H1 (cell line): ENCODE measurements at regions not wholly inside any gene's neighbourhood (a gene's known extent, or its start where the extent isn't known, plus 50 kb on each side); places are given as distances from the start of the nearest gene placed in this dataset.
A peak's percentile ranks its signal among the peaks of the same experiment; 100 is the strongest.

Experiments used
- CTCF ChIA-PET: fragments of 300-600 bp; sonication (Branson Sonifier 250); formaldehyde crosslinking; loops from one replicate; lab custom pipeline; 2021; ENCODE audit not compliant: partially characterized antibody; lab: Charles Lee
- POLR2A ChIA-PET: fragments of 300-600 bp; sonication (Branson Sonifier 250); formaldehyde crosslinking; loops from one replicate; lab custom pipeline; 2021; ENCODE audit warnings: inconsistent platforms; ENCODE audit not compliant: partially characterized antibody; lab: Charles Lee
- DNase-seq, 2 experiments: peaks; one replicate each; pipeline versions ENCODE4 v3.0.0 to v3.0.0-alpha.2; 2010 to 2022; ENCODE audit warnings: low spot score in 2 of 2, low read depth in 1 of 2, mixed read lengths in 1 of 2
- FAIRE-seq: peaks from 2 replicates; lab custom pipeline; 2011; peaks lifted over from hg19 to GRCh38; lab: Jason Lieb, UNC
- H2AFZ ChIP-seq: 2 replicates; pipeline ENCODE4 v1.8.1; 2012; ENCODE audit warnings: low read length, inconsistent platforms
- H2AK5ac ChIP-seq: 2 replicates; pipeline ENCODE4 v1.6.1; 2013; ENCODE audit warnings: low read depth, low read length
- H2BK120ac ChIP-seq: replicated peaks from 2 replicates; pipeline ENCODE3; 2013; ENCODE audit warnings: low read depth, low read length, inconsistent platforms
- H2BK12ac ChIP-seq: 2 replicates; pipeline ENCODE4 v1.6.1; 2013; ENCODE audit warnings: low read depth, low read length
- H2BK15ac ChIP-seq: 2 replicates; pipeline ENCODE4 v1.6.1; 2013; ENCODE audit warnings: low read length
- H2BK20ac ChIP-seq: 2 replicates; pipeline ENCODE4 v1.6.1; 2013; ENCODE audit warnings: low read length
- H2BK5ac ChIP-seq: 2 replicates; pipeline ENCODE4 v1.6.1; 2013; ENCODE audit warnings: low read depth, low read length
- H3K14ac ChIP-seq: 2 replicates; pipeline ENCODE4 v1.6.1; 2013; ENCODE audit warnings: inconsistent platforms; ENCODE audit not compliant: insufficient read length
- H3K18ac ChIP-seq: 2 replicates; pipeline ENCODE4 v1.6.1; 2013; ENCODE audit warnings: low read length; ENCODE audit errors: extremely low read depth
- H3K23ac ChIP-seq: 2 replicates; pipeline ENCODE4 v1.6.1; 2013; ENCODE audit warnings: inconsistent platforms; ENCODE audit not compliant: insufficient read length
- H3K23me2 ChIP-seq: 2 replicates; pipeline ENCODE4 v1.6.1; 2013; ENCODE audit warnings: low read depth, low read length
- H3K27ac ChIP-seq: 2 replicates; pipeline ENCODE4 v1.6.1; 2011; ENCODE audit warnings: low read depth, low read length, inconsistent platforms
- H3K27me3 ChIP-seq, 4 experiments: replicated peaks in 1 of 4; 1 replicate in 1 of 4; 2 replicates in 3 of 4; pipeline versions ENCODE4 v1.6.1 to v1.8.1; 2011 to 2013; ENCODE audit warnings: low read length in 3 of 4, mild to moderate bottlenecking in 3 of 4, inconsistent platforms in 2 of 4, mixed read lengths in 2 of 4, moderate library complexity in 1 of 4; ENCODE audit not compliant: control insufficient read depth in 3 of 4, insufficient read depth in 3 of 4; ENCODE audit errors: extremely low read depth in 1 of 4
- H3K36me3 ChIP-seq, 4 experiments: 2 replicates each; pipeline versions ENCODE4 v1.6.1 to v1.8.1; 2011 to 2013; ENCODE audit warnings: mild to moderate bottlenecking in 4 of 4, low read length in 3 of 4, moderate library complexity in 2 of 4, control low read depth in 1 of 4, inconsistent platforms in 1 of 4; ENCODE audit not compliant: insufficient read depth in 4 of 4, control insufficient read depth in 2 of 4
- H3K4ac ChIP-seq: replicated peaks from 2 replicates; pipeline ENCODE3; 2013; ENCODE audit warnings: low read length, low read depth, mixed read lengths, inconsistent platforms; ENCODE audit not compliant: insufficient read length
- H3K4me1 ChIP-seq, 4 experiments: replicated peaks in 1 of 4; 1 replicate in 1 of 4; 2 replicates in 3 of 4; pipeline versions ENCODE4 v1.6.1 to v1.8.1; 2011 to 2013; ENCODE audit warnings: low read length in 3 of 4, inconsistent platforms in 2 of 4, mixed read lengths in 1 of 4; ENCODE audit not compliant: insufficient read depth in 4 of 4, control insufficient read depth in 3 of 4
- H3K4me2 ChIP-seq, 2 experiments: 2 replicates each; pipeline versions ENCODE4 v1.6.1 to v1.8.1; 2011 to 2013; ENCODE audit warnings: low read depth in 2 of 2, low read length in 2 of 2, control low read depth in 1 of 2, inconsistent platforms in 1 of 2, mild to moderate bottlenecking in 1 of 2; ENCODE audit not compliant: insufficient read depth in 1 of 2
- H3K4me3 ChIP-seq, 4 experiments: fragments of 200-600, 300-600 bp in 1 of 4; sonication (generic), shearing (Covaris generic), sonication (Bioruptor Twin) in 1 of 4; 2 replicates each; pipeline versions ENCODE4 v1.5.1 to v1.8.1; 2011 to 2016; ENCODE audit warnings: low read length in 4 of 4, low read depth in 3 of 4, control low read depth in 2 of 4, inconsistent platforms in 2 of 4, mild to moderate bottlenecking in 2 of 4, mixed read lengths in 1 of 4, moderate library complexity in 1 of 4; ENCODE audit not compliant: insufficient read depth in 2 of 4; ENCODE audit errors: extremely low read depth in 1 of 4
- H3K56ac ChIP-seq: replicated peaks from 2 replicates; pipeline ENCODE3; 2013; ENCODE audit warnings: low read depth, mild to moderate bottlenecking, mixed read lengths, low read length, inconsistent platforms; ENCODE audit not compliant: insufficient read length
- H3K79me1 ChIP-seq: 2 replicates; pipeline ENCODE4 v1.6.1; 2013; ENCODE audit warnings: low read depth, low read length, control low read depth
- H3K79me2 ChIP-seq, 2 experiments: 2 replicates each; pipeline versions ENCODE4 v1.6.1 to v1.8.1; 2012 to 2013; ENCODE audit warnings: low read length in 2 of 2, mild to moderate bottlenecking in 2 of 2, inconsistent platforms in 1 of 2; ENCODE audit not compliant: insufficient read depth in 2 of 2, control insufficient read depth in 1 of 2
- H3K9ac ChIP-seq, 4 experiments: replicated peaks in 1 of 4; 1 replicate in 1 of 4; 2 replicates in 3 of 4; pipeline versions ENCODE4 v1.6.1 to v1.8.1; 2011 to 2013; ENCODE audit warnings: low read depth in 3 of 4, low read length in 3 of 4, control low read depth in 2 of 4, mild to moderate bottlenecking in 2 of 4, moderate library complexity in 2 of 4, inconsistent platforms in 1 of 4; ENCODE audit errors: extremely low read depth in 1 of 4
- H3K9me3 ChIP-seq, 2 experiments: 2 replicates each; pipeline versions ENCODE4 v1.6.1 to v1.8.1; 2012 to 2013; ENCODE audit warnings: mild to moderate bottlenecking in 2 of 2, moderate library complexity in 2 of 2, control low read depth in 1 of 2, inconsistent platforms in 1 of 2, low read depth in 1 of 2, low read length in 1 of 2, mixed read lengths in 1 of 2; ENCODE audit not compliant: insufficient read depth in 2 of 2
- H4K20me1 ChIP-seq, 2 experiments: replicated peaks in 1 of 2; 2 replicates each; pipeline versions ENCODE3 to v1.8.1; 2011 to 2013; ENCODE audit warnings: inconsistent platforms in 2 of 2, low read length in 2 of 2, mild to moderate bottlenecking in 1 of 2; ENCODE audit not compliant: insufficient read depth in 2 of 2, control insufficient read depth in 1 of 2
- H4K5ac ChIP-seq: 2 replicates; pipeline ENCODE4 v1.6.1; 2013; ENCODE audit warnings: low read length, low read depth, mixed read lengths, inconsistent platforms; ENCODE audit not compliant: insufficient read length
- H4K8ac ChIP-seq: 2 replicates; pipeline ENCODE4 v1.8.0; 2013; ENCODE audit warnings: mild to moderate bottlenecking, moderate library complexity, low read length, inconsistent platforms; ENCODE audit not compliant: insufficient read depth; ENCODE audit errors: extremely low read depth
- H4K91ac ChIP-seq: replicated peaks from 2 replicates; pipeline ENCODE3; 2013; ENCODE audit warnings: low read length, mixed read lengths, inconsistent platforms; ENCODE audit not compliant: insufficient read length
- ASH2L ChIP-seq: fragments of 200-600, 300-600 bp; sonication (generic); IDR thresholded peaks from one replicate; pipeline ENCODE4 v1.7.1; 2017; ENCODE audit warnings: low read length
- NANOG ChIP-seq: IDR thresholded peaks from 2 replicates; pipeline ENCODE4 v1.6.1; 2011; ENCODE audit warnings: low read length, low read depth, mild to moderate bottlenecking, inconsistent platforms; ENCODE audit not compliant: insufficient read depth, poor library complexity, severe bottlenecking
- NRF1 ChIP-seq: IDR thresholded peaks from 2 replicates; pipeline ENCODE4 v1.6.1; 2011; ENCODE audit warnings: mild to moderate bottlenecking, low read depth, low read length, improper control_type of control experiment
- POU5F1 ChIP-seq: IDR thresholded peaks from 2 replicates; pipeline ENCODE4 v1.6.1; 2011; ENCODE audit warnings: low read depth, mild to moderate bottlenecking, low read length, moderate library complexity
- ZNF274 ChIP-seq: IDR thresholded peaks from 2 replicates; pipeline ENCODE4 v1.7.0; 2012; ENCODE audit warnings: low read length, borderline replicate concordance; ENCODE audit errors: extremely low read depth
- WGBS, 2 experiments: shearing (Covaris generic) in 1 of 2; methylation state at CpG; one replicate each; pipeline versions ENCODE4 v1.1.6 to v1.1.7; 2013 to 2015; ENCODE audit warnings: low lambda C conversion rate in 2 of 2, mixed read lengths in 2 of 2, inconsistent platforms in 1 of 2, low coverage in 1 of 2, missing lambda C conversion rate in 1 of 2; ENCODE audit not compliant: insufficient replicate concordance in 2 of 2, insufficient coverage in 1 of 2, insufficient read length in 1 of 2; ENCODE audit errors: extremely low coverage in 1 of 2, missing lambda C conversion rate in 1 of 2; 5-methylcytosine and 5-hydroxymethylcytosine counted together

GRCh38 chr18:34039611-34040010 is 185.1 kb downstream of the NOL4 start:
- ChIA-PET POLR2A (no interaction called here), CTCF (no interaction called here)
- no peak overlapping the region for H3K23ac ChIP-seq
- H3K4me2 ChIP-seq, result no peak overlapping the region
- H2BK15ac ChIP-seq, result no peak overlapping the region
- H3K79me2 ChIP-seq, result no peaks in the 10 kb centered on the region
- WGBS, 2 experiments, result 94% methylated on average over 1 of the region's 1 CpG; no CpG with 5 or more reads in 1 of the 2 experiments
- H3K18ac ChIP-seq, result no peak overlapping the region
- no peak overlapping the region for H2BK120ac ChIP-seq
- H3K9ac ChIP-seq, result no peak overlapping the region
- H2BK12ac ChIP-seq, result no peak overlapping the region
- H3K27me3 ChIP-seq, result no peaks in the 10 kb centered on the region
- no peak overlapping the region for H3K14ac ChIP-seq
- no peak overlapping the region for H3K4ac ChIP-seq
- no peak overlapping the region for H2AK5ac ChIP-seq
- no peaks in the 10 kb centered on the region; a peak in 2 of 7 replicates for H3K4me1 ChIP-seq
- no peak overlapping the region for H4K8ac ChIP-seq
- H3K56ac ChIP-seq, result no peak overlapping the region
- H3K9me3 ChIP-seq, result no peaks in the 10 kb centered on the region
- no peaks in the 10 kb centered on the region for H3K23me2 ChIP-seq
- H2BK20ac ChIP-seq, result no peak overlapping the region
- no peaks in the 10 kb centered on the region for H4K20me1 ChIP-seq
- no peak overlapping the region for H4K91ac ChIP-seq
- TF ChIP-seq NANOG (no peak), ASH2L (no peak), NRF1 (no peak), POU5F1 (no peak), ZNF274 (no peak)
- TF ChIP-seq, all 59 proteins: peak for 0
- no peaks in the 10 kb centered on the region for H3K36me3 ChIP-seq
- H2BK5ac ChIP-seq, result no peak overlapping the region
- FAIRE-seq, result no peak
- no peak overlapping the region for H3K27ac ChIP-seq
- H4K5ac ChIP-seq, result no peak overlapping the region
- DNase-seq, result no peak
- no peak overlapping the region for H3K4me3 ChIP-seq
- no peaks in the 10 kb centered on the region for H3K79me1 ChIP-seq
- peak overlapping the region; percentile 78; the same call in 1 of the 2 replicates for H2AFZ ChIP-seq
